PC-9 (cell line): ENCODE measurements at regions not wholly inside any gene's neighbourhood (a gene's known extent, or its start where the extent isn't known, plus 50 kb on each side); places are given as distances from the start of the nearest gene placed in this dataset.
A peak's percentile ranks its signal among the peaks of the same experiment; 100 is the strongest.

Experiments
- BruUV-seq: library from RNA; stranded (reverse); fragments of 400-500 nt; replicated peaks from 2 replicates; lab custom pipeline; 2021; lab: Mats Ljungman, UMichigan
- CTCF ChIA-PET: fragments of 300-600 bp; sonication (Branson Sonifier 250); formaldehyde crosslinking; loops from one replicate; lab custom pipeline; 2022; ENCODE audit warnings: antibody characterized with exemption; lab: Charles Lee
- POLR2A ChIA-PET: fragments of 300-600 bp; sonication (Branson Sonifier 250); formaldehyde crosslinking; loops from one replicate; lab custom pipeline; 2022; ENCODE audit warnings: antibody characterized with exemption; ENCODE audit not compliant: unreplicated experiment; lab: Charles Lee
- DNase-seq, 2 experiments: peaks; one replicate each; pipeline versions ENCODE4 v3.0.0 to v3.0.0-alpha.2; 2015 to 2022; ENCODE audit warnings: mixed read lengths in 1 of 2
- H2AFZ ChIP-seq: fragments of 200-600 bp; sonication (generic); 2 replicates; pipeline ENCODE4 v1.8.1; 2017; ENCODE audit warnings: antibody characterized with exemption
- H3F3A ChIP-seq: fragments of 200-600 bp; sonication (generic); 2 replicates; pipeline ENCODE4 v1.8.1; 2017; ENCODE audit warnings: antibody characterized with exemption, mild to moderate bottlenecking, low read depth; ENCODE audit not compliant: insufficient read depth
- H3K27ac ChIP-seq: fragments of 200-600 bp; sonication (generic); 2 replicates; pipeline ENCODE4 v1.6.1; 2016; ENCODE audit warnings: mixed run types
- H3K27me3 ChIP-seq: fragments of 200-600 bp; sonication (generic); 2 replicates; pipeline ENCODE4 v1.6.1; 2016; ENCODE audit warnings: low read depth, mixed run types; ENCODE audit not compliant: insufficient read depth
- H3K36me3 ChIP-seq: fragments of 200-600 bp; sonication (generic); 2 replicates; pipeline ENCODE4 v1.6.1; 2016; ENCODE audit warnings: low read depth, mixed run types
- H3K4me1 ChIP-seq: fragments of 200-600 bp; sonication (generic); replicated peaks from 2 replicates; pipeline ENCODE4 v1.6.1; 2016; ENCODE audit warnings: mixed run types; ENCODE audit not compliant: insufficient read depth
- H3K4me2 ChIP-seq: fragments of 200-600 bp; sonication (generic); 2 replicates; pipeline ENCODE4 v1.6.1; 2017; ENCODE audit warnings: mixed run types
- H3K4me3 ChIP-seq: fragments of 200-600 bp; sonication (generic); 2 replicates; pipeline ENCODE4 v1.6.1; 2016; ENCODE audit warnings: mixed run types
- H3K79me2 ChIP-seq: fragments of 200-600 bp; sonication (generic); 2 replicates; pipeline ENCODE4 v1.6.1; 2017; ENCODE audit warnings: low read depth, mixed run types
- H3K9me2 ChIP-seq: fragments of 200-600 bp; sonication (generic); 2 replicates; pipeline ENCODE4 v1.8.1; 2017; ENCODE audit warnings: mild to moderate bottlenecking; ENCODE audit not compliant: insufficient read depth
- H3K9me3 ChIP-seq: fragments of 200-600 bp; sonication (generic); 2 replicates; pipeline ENCODE4 v1.8.1; 2016; ENCODE audit warnings: low read depth; ENCODE audit not compliant: insufficient read depth
- H4K20me1 ChIP-seq: fragments of 200-600 bp; sonication (generic); 2 replicates; pipeline ENCODE4 v1.8.1; 2017; ENCODE audit not compliant: insufficient read depth
- CTCF ChIP-seq: fragments of 200-600 bp; sonication (generic); conservative IDR thresholded peaks from 2 replicates; pipeline ENCODE4 v1.6.1; 2017; ENCODE audit warnings: mixed run types, antibody characterized with exemption, mild to moderate bottlenecking, moderate library complexity
- EZH2 ChIP-seq: fragments of 200-600 bp; sonication (generic); IDR thresholded peaks from 2 replicates; pipeline ENCODE4 v1.8.0; 2017; ENCODE audit warnings: antibody characterized with exemption, low read depth
- intact Hi-C: fragments of 100-400 bp; cut with micrococcal nuclease; formaldehyde crosslinking; loops from one replicate; pipeline ENCODE4 v1.10.0; 2022; ENCODE audit not compliant: unreplicated experiment

- BruUV-seq: no TSS peak
- no peak overlapping the region for H3K27ac ChIP-seq
- peaks cover 38% of the 10 kb centered on the region for H3K4me1 ChIP-seq
These were observed 212.6 kb upstream of the ACTBL2 start for GRCh38 chr5:57695179-57695578.

DNA sequence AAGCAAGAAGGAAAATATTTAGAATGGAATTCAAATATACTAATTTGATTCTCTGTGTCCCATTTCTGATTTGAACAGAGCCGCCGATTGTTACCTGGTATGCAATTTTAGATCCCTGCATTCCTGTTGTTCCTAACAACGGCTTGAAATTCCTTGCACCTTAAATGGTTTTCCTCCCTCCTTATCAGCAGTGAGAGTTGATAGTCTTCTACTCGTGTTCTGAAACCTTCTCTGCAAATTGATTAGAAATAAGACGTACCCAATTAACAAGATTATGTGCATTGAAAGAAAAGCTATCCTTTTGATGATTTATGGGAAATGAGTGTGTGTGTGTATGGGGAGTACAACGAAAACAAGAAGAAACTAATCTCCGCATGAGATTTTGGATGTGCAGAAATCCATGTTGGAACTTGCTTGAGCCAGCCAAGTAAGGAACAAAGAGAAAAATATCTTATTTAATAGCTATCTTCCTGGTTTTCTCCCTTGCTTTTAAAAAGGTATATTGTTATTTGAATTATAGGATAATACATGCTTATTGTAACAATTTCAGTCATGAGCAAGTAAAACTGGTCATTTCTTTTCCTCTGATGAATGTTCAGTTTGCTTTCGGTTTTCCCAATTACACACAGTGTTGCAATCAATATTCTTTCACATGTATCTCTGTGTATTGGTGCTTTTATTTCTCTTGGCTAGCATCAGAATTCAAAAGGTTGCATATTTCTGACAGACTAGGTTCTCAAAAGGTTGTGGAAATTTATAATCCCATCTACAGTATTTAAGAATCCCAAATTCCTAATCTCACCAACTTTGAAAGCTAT, 211.1 kb upstream of the ACTBL2 start:
- TSS peak; percentile 88 for BruUV-seq
- Histone ChIP-seq H3K4me1 (peaks cover 32% of the 10 kb centered on the region), H3K27ac (peak overlapping the region; percentile 91), H3K4me3 (no peak overlapping the region), H4K20me1 (no peaks in the 10 kb centered on the region), H3K79me2 (no peaks in the 10 kb centered on the region), H3K4me2 (peak overlapping the region; percentile 41), H2AFZ (peak overlapping the region; percentile 71; the same call in 1 of the 2 replicates), H3F3A (peaks cover 7% of the 10 kb centered on the region; the same call in 1 of the 2 replicates), H3K27me3 (no peaks in the 10 kb centered on the region), H3K9me3 (peaks cover 27% of the 10 kb centered on the region; the same call in 1 of the 2 replicates), H3K9me2 (no peaks in the 10 kb centered on the region), H3K36me3 (no peaks in the 10 kb centered on the region; the same call in 1 of the 2 replicates)
- POLR2A ChIA-PET: interaction anchor here (0.5 to 0.6 kb wide), 2 partner anchors 146 to 194 kb away, joined by 3 to 7 read pairs; no protein-coding TSS in a partner anchor
- intact Hi-C loops: loop anchor here (1.0 to 5.0 kb wide), 8 partner anchors 42 to 495 kb away; no protein-coding TSS in a partner anchor
- no peak for DNase-seq
- TF ChIP-seq EZH2 (no peak), CTCF (no peak)
- CTCF ChIA-PET: no interaction called here

More at GRCh38 chr5:57695179-57695578, 212.6 kb upstream of the ACTBL2 start:
- intact Hi-C loops: loop anchor here (2.0 kb wide), 1 partner anchor 494 kb away; no protein-coding TSS in a partner anchor
- CTCF ChIA-PET: interaction anchor here (0.6 to 0.7 kb wide), 2 partner anchors 161 to 759 kb away, joined by 4 to 6 read pairs; no protein-coding TSS in a partner anchor
- no peak overlapping the region for H2AFZ ChIP-seq
- H3K4me2 ChIP-seq: no peak overlapping the region
- POLR2A ChIA-PET: interaction anchor here (0.6 to 0.7 kb wide), 3 partner anchors 84 to 567 kb away, joined by 3 to 10 read pairs (median 6); partner anchors contain the start of gene GPBP1
- H3K79me2 ChIP-seq: no peaks in the 10 kb centered on the region
- peaks cover 7% of the 10 kb centered on the region; the same call in 1 of the 2 replicates for H3F3A ChIP-seq
- no peak overlapping the region for H3K4me3 ChIP-seq
- peaks cover 31% of the 10 kb centered on the region; the same call in 1 of the 2 replicates for H3K9me3 ChIP-seq
- peak in 1 of 2 experiments; percentile 23 for DNase-seq
- H3K36me3 ChIP-seq: no peaks in the 10 kb centered on the region; the same call in 1 of the 2 replicates
- TF ChIP-seq CTCF: no peak
- TF ChIP-seq EZH2: no peak
- no peaks in the 10 kb centered on the region for H3K9me2 ChIP-seq
- no peaks in the 10 kb centered on the region for H3K27me3 ChIP-seq
- no peaks in the 10 kb centered on the region for H4K20me1 ChIP-seq
